ENCODE measurements at regions not wholly inside any gene's neighbourhood (a gene's known extent, or its start where the extent isn't known, plus 50 kb on each side); places are given as distances from the start of the nearest gene placed in this dataset.

DNA sequence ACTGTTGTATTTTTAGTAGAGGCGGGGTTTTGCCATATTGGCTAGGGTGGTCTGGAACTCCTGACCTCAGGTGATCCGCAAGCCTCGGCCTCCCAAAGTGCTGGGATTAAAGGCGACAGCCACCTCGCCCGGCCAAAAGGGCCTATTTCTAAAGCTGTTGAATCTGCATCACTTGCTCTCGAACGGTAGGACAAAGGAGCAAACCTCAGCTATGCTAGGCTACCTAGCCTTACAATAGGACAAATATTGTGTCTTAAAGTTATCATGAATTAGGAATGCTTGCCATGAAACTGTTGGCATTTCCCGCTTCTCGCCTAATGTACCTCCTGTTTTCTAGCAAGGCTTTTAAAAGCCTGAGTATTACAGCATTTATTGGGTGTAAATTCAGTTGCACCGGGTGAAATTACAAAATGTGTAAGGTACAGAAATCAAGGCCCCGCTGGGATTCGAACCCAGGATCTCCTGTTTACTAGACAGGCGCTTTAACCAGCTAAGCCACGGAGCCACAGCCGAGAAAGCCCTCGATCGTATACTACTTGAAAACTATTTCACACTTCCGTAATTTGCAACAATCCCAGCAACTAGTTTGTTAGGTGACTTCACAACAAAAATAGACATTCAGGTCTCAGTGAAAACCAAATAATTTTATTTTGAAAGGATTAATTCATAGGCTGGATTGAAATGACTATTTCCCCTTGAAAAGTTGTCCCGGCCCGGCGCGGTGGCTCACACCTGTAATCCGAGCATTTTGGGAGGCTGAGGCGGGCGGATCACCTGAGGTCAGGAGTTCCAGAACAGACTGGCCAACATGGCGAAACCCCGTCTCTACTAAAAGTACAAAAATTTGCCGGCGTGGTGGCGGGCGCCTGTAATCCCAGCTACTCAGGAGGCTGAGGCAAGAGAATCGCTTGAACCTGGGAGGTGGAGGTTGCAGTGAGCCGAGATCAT is 211.6 kb upstream of the ZNF184 start:
- H3K27me3 ChIP-seq: peaks cover 21% of the 10 kb centered on the region

DNA sequence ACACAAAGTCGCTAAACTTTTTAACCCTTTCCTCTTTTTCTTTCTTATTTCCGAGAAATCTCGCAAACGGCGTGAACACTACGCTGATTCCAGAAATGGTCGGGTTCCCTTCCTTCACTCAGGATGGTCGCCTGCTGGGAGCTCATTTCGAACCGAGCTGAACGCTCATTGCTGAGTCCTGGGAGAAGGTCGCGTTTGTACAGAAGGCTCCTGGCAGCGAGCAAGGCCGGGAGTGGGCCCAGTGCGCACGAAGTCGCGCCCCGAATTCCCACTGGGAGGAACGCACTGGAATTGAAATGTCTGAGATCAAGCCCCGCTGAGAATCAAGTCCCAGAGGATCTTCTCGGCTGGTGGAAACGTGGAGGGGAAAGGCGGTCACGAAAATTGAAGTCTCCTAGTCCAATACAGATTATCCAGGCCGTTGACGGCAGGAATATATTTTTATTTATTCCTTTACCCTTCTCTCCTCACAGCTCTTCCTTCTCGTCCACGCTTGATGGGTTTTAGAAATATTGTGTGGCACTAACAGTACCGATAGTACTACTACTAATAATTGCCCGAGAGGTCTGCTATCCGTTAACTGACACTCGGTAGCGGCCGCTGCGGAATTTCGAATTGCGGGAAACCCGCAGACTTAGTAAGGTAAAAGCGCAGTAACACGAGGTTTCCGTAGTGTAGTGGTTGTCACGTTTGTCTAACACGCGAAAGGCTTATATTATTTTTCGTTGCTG is 207.2 kb upstream of the ZNF184 start:
- no peak for DNase-seq
- no peak overlapping the region for H3K4me3 ChIP-seq
- intact Hi-C loops (cut with DNase I): loop anchor here (10.0 kb wide), 2 partner anchors 165 to 225 kb away; no protein-coding TSS in a partner anchor
- H3K9me3 ChIP-seq: no peaks in the 10 kb centered on the region
- TF ChIP-seq, protein P1, sequence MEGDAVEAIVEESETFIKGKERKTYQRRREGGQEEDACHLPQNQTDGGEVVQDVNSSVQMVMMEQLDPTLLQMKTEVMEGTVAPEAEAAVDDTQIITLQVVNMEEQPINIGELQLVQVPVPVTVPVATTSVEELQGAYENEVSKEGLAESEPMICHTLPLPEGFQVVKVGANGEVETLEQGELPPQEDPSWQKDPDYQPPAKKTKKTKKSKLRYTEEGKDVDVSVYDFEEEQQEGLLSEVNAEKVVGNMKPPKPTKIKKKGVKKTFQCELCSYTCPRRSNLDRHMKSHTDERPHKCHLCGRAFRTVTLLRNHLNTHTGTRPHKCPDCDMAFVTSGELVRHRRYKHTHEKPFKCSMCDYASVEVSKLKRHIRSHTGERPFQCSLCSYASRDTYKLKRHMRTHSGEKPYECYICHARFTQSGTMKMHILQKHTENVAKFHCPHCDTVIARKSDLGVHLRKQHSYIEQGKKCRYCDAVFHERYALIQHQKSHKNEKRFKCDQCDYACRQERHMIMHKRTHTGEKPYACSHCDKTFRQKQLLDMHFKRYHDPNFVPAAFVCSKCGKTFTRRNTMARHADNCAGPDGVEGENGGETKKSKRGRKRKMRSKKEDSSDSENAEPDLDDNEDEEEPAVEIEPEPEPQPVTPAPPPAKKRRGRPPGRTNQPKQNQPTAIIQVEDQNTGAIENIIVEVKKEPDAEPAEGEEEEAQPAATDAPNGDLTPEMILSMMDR (IDR thresholded peaks at IDR 0.05): no peak
- peaks cover 23% of the 10 kb centered on the region for H3K27me3 ChIP-seq
- no peaks in the 10 kb centered on the region for H3K36me3 ChIP-seq
- peaks cover 3% of the 10 kb centered on the region for H3K4me1 ChIP-seq
- no peak overlapping the region for H3K9ac ChIP-seq (ENCODE audit: low read depth in 2 of 2, low read length in 2 of 2)
- H3K27ac ChIP-seq: no peak overlapping the region

More for the DNA sequence above, 211.6 kb upstream of the ZNF184 start:
- intact Hi-C loops (cut with DNase I): loop anchor here (5.0 to 10.0 kb wide), 3 partner anchors 68 to 220 kb away; no protein-coding TSS in a partner anchor
- no peaks in the 10 kb centered on the region for H3K4me1 ChIP-seq
- H3K9me3 ChIP-seq: no peaks in the 10 kb centered on the region
- no peak overlapping the region for H3K9ac ChIP-seq (ENCODE audit: low read depth in 2 of 2, low read length in 2 of 2)
- H3K4me3 ChIP-seq: no peak overlapping the region
- no peak overlapping the region for H3K27ac ChIP-seq
- peak; percentile 63 for DNase-seq
- TF ChIP-seq, protein P1 (IDR thresholded peaks at IDR 0.05): no peak
- no peaks in the 10 kb centered on the region for H3K36me3 ChIP-seq

DNA sequence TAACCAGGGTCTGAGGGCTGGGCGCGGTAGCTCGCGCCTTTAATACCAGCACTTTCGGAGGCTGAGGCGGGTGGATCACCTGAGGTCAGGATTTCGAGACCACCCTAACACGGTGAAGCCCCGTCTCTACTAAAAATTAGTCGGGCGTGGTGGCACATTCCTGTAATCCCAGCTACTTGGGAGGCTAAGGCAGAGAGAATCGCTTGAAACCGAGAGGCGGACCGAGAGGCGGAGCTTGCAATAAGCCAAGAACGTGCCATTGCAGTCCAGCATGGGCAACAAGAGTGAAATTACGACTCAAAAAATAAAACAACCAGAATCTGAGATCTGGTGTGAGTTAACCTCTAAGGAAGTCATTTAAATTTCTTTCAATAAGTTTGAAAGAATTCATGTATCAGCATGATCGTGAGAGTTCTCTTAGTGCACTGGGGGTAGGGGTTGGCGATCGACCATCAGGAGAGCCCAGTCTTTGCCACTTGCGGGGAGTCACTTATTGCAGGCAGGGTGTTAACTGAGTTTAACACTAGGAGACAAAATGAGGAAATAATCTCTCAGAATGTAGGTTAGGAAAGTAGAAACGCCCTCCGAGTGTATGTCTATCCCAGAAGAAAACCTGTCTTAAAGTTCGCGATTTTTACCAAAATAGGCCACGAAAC is 206.5 kb upstream of the ZNF184 start:
- H3K9me3 ChIP-seq: no peaks in the 10 kb centered on the region
- H3K4me3 ChIP-seq: no peak overlapping the region
- H3K9ac ChIP-seq (ENCODE audit: low read depth in 2 of 2, low read length in 2 of 2): no peak overlapping the region
- H3K27ac ChIP-seq: no peak overlapping the region
- DNase-seq: no peak
- H3K36me3 ChIP-seq: no peaks in the 10 kb centered on the region
- H3K27me3 ChIP-seq: peaks cover 23% of the 10 kb centered on the region
- TF ChIP-seq, protein P1 (IDR thresholded peaks at IDR 0.05): no peak
- peaks cover 3% of the 10 kb centered on the region for H3K4me1 ChIP-seq
- intact Hi-C loops (cut with DNase I): no loop called here

DNA sequence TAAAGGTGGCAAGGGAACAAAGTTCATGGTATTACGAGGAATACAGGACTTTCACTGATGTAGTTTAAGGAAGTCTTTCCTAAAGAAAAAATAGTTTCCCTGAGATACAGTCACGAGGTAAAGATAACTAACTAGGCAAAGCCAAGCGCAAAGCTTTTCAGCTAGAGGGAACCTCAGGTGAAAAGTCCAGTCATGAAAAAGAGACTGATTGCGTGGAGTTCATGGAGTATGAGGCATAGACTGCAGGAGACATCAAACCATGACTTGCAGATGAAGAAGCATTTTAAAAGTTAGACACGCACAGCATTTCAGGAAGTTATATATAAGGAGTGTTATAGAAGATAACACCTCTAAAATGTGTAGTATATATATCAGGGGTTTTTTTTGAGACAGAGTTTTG is 205.6 kb upstream of the ZNF184 start:
- Histone ChIP-seq H3K27me3 (peaks cover 23% of the 10 kb centered on the region), H3K9me3 (no peaks in the 10 kb centered on the region), H3K27ac (no peak overlapping the region), H3K36me3 (no peaks in the 10 kb centered on the region), H3K4me3 (no peak overlapping the region), H3K4me1 (peaks cover 3% of the 10 kb centered on the region), H3K9ac (ENCODE audit: low read depth in 2 of 2, low read length in 2 of 2) (no peak overlapping the region)
- intact Hi-C loops (cut with DNase I): no loop called here
- TF ChIP-seq, protein P1 (IDR thresholded peaks at IDR 0.05): no peak
- no peak for DNase-seq

DNA sequence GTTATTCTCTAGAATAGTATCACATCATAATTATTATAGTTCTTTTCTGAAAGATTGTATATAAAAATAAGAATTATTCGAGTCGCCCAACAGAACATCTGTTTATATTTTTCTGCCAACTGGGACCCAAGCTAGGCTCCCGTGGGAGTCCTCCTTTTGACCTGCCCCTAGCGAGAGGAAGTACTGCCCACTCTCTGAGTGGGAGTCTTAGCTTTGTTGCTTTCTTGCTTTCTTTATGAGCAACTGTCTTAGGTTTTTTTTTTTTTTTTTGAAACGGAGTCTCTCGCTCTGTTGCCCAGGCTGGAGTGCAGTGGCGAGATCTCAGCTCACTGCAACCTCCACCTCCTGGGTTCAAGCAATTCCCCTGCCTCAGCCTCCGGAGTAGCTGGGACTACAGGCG is 202.0 kb upstream of the ZNF184 start:
- intact Hi-C loops (cut with DNase I): no loop called here
- Histone ChIP-seq H3K9ac (ENCODE audit: low read depth in 2 of 2, low read length in 2 of 2) (no peak overlapping the region), H3K36me3 (no peaks in the 10 kb centered on the region), H3K27me3 (peaks cover 25% of the 10 kb centered on the region), H3K4me3 (no peak overlapping the region), H3K4me1 (peaks cover 3% of the 10 kb centered on the region), H3K9me3 (no peaks in the 10 kb centered on the region), H3K27ac (no peak overlapping the region)
- TF ChIP-seq, protein P1 (IDR thresholded peaks at IDR 0.05): no peak
- no peak for DNase-seq
